ENCODE measurements at regions not wholly inside any gene's neighbourhood (a gene's known extent, or its start where the extent isn't known, plus 50 kb on each side); places are given as distances from the start of the nearest gene placed in this dataset.

DNA sequence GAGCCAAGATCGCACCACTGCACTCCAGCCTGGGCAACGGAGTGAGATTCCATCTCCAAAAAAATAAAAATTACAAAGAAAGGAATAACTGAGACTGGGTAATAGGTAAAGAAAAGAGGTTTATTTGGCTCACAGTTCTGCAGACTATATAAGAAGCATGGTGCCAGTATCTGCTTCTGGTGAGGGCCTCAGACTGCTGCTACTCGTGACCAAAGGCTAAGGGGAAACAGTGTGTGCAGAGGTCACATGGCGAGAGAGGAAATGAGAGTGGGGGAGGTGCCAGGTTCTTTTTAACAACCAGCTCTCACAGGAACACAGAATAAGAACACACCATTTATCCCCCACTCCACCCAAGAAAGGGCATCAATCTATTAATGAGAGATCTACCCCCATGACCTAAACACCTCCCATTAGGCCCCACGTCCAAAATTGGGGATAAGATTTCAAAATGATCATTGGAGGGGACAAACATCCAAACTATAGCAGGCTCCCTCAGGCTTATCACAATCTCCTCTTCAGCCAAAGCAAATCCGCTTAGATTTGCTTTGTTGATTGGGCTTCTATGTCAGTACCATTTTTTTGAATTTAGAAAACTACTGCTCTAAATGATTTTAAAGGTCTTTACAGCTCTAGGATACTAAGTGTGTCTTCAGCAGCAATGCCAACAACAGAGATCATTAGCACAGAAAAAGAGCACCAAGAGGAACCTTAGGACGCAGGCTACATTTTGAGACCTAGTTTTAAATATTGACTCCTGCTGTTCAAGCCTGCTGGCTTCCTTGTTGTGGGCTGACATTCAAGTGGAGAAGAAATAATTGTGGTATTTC, 84.2 kb upstream of the TBL1XR1 start (continued):
- TF ChIP-seq, protein P1, sequence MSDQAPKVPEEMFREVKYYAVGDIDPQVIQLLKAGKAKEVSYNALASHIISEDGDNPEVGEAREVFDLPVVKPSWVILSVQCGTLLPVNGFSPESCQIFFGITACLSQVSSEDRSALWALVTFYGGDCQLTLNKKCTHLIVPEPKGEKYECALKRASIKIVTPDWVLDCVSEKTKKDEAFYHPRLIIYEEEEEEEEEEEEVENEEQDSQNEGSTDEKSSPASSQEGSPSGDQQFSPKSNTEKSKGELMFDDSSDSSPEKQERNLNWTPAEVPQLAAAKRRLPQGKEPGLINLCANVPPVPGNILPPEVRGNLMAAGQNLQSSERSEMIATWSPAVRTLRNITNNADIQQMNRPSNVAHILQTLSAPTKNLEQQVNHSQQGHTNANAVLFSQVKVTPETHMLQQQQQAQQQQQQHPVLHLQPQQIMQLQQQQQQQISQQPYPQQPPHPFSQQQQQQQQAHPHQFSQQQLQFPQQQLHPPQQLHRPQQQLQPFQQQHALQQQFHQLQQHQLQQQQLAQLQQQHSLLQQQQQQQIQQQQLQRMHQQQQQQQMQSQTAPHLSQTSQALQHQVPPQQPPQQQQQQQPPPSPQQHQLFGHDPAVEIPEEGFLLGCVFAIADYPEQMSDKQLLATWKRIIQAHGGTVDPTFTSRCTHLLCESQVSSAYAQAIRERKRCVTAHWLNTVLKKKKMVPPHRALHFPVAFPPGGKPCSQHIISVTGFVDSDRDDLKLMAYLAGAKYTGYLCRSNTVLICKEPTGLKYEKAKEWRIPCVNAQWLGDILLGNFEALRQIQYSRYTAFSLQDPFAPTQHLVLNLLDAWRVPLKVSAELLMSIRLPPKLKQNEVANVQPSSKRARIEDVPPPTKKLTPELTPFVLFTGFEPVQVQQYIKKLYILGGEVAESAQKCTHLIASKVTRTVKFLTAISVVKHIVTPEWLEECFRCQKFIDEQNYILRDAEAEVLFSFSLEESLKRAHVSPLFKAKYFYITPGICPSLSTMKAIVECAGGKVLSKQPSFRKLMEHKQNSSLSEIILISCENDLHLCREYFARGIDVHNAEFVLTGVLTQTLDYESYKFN (CRISPR knock-in tag; conservative IDR thresholded peaks at IDR 0.05): peak; percentile 44
- TF ChIP-seq, protein P2, sequence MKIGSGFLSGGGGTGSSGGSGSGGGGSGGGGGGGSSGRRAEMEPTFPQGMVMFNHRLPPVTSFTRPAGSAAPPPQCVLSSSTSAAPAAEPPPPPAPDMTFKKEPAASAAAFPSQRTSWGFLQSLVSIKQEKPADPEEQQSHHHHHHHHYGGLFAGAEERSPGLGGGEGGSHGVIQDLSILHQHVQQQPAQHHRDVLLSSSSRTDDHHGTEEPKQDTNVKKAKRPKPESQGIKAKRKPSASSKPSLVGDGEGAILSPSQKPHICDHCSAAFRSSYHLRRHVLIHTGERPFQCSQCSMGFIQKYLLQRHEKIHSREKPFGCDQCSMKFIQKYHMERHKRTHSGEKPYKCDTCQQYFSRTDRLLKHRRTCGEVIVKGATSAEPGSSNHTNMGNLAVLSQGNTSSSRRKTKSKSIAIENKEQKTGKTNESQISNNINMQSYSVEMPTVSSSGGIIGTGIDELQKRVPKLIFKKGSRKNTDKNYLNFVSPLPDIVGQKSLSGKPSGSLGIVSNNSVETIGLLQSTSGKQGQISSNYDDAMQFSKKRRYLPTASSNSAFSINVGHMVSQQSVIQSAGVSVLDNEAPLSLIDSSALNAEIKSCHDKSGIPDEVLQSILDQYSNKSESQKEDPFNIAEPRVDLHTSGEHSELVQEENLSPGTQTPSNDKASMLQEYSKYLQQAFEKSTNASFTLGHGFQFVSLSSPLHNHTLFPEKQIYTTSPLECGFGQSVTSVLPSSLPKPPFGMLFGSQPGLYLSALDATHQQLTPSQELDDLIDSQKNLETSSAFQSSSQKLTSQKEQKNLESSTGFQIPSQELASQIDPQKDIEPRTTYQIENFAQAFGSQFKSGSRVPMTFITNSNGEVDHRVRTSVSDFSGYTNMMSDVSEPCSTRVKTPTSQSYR (CRISPR knock-in tag; IDR thresholded peaks at IDR 0.05; ENCODE audit: borderline replicate concordance): peak; percentile 93
- peak; percentile 37; the same call in 1 of the 2 replicates for TF ChIP-seq ELF3 (CRISPR knock-in tag; IDR thresholded peaks at IDR 0.05)
- no peak for TF ChIP-seq RAD51 (IDR thresholded peaks at IDR 0.05; ENCODE audit: borderline replicate concordance)
- no peak for TF ChIP-seq JDP2 (CRISPR knock-in tag; IDR thresholded peaks at IDR 0.05; ENCODE audit: borderline replicate concordance)
- TF ChIP-seq PAF1 (CRISPR knock-in tag; IDR thresholded peaks at IDR 0.05): no peak
- TF ChIP-seq RXRB (CRISPR knock-in tag; IDR thresholded peaks at IDR 0.05; ENCODE audit: borderline replicate concordance): peak; percentile 66; the same call in 1 of the 2 replicates
- TF ChIP-seq ZSCAN25 (CRISPR knock-in tag; IDR thresholded peaks at IDR 0.05): no peak
- TF ChIP-seq, protein P3, sequence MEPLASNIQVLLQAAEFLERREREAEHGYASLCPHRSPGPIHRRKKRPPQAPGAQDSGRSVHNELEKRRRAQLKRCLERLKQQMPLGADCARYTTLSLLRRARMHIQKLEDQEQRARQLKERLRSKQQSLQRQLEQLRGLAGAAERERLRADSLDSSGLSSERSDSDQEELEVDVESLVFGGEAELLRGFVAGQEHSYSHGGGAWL (CRISPR knock-in tag; IDR thresholded peaks at IDR 0.05): no peak
- TF ChIP-seq, protein P4, sequence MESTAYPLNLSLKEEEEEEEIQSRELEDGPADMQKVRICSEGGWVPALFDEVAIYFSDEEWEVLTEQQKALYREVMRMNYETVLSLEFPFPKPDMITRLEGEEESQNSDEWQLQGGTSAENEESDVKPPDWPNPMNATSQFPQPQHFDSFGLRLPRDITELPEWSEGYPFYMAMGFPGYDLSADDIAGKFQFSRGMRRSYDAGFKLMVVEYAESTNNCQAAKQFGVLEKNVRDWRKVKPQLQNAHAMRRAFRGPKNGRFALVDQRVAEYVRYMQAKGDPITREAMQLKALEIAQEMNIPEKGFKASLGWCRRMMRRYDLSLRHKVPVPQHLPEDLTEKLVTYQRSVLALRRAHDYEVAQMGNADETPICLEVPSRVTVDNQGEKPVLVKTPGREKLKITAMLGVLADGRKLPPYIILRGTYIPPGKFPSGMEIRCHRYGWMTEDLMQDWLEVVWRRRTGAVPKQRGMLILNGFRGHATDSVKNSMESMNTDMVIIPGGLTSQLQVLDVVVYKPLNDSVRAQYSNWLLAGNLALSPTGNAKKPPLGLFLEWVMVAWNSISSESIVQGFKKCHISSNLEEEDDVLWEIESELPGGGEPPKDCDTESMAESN (CRISPR knock-in tag; conservative IDR thresholded peaks at IDR 0.05): peak; percentile 52; the same call in 1 of the 2 replicates
- TF ChIP-seq PTBP1 (IDR thresholded peaks at IDR 0.05; ENCODE audit: low read depth, low read length, poor library complexity, severe bottlenecking): no peak
- no peak for TF ChIP-seq TGIF2 (CRISPR knock-in tag; IDR thresholded peaks at IDR 0.05)
- TF ChIP-seq FOXA1 (IDR thresholded peaks at IDR 0.05): no peak
- TF ChIP-seq FOXA1 (CRISPR knock-in tag; IDR thresholded peaks at IDR 0.05): no peak
- TF ChIP-seq NR2F6 (IDR thresholded peaks at IDR 0.05): peak; percentile 29; the same call in 1 of the 2 replicates
- no peak; the same call in 1 of the 2 replicates for TF ChIP-seq NR2F6 (CRISPR knock-in tag; IDR thresholded peaks at IDR 0.05)
- TF ChIP-seq TSC22D2 (CRISPR knock-in tag; IDR thresholded peaks at IDR 0.05; ENCODE audit: borderline replicate concordance): no peak
- TF ChIP-seq HIVEP1 (CRISPR knock-in tag; IDR thresholded peaks at IDR 0.05): no peak
- TF ChIP-seq, protein P5, sequence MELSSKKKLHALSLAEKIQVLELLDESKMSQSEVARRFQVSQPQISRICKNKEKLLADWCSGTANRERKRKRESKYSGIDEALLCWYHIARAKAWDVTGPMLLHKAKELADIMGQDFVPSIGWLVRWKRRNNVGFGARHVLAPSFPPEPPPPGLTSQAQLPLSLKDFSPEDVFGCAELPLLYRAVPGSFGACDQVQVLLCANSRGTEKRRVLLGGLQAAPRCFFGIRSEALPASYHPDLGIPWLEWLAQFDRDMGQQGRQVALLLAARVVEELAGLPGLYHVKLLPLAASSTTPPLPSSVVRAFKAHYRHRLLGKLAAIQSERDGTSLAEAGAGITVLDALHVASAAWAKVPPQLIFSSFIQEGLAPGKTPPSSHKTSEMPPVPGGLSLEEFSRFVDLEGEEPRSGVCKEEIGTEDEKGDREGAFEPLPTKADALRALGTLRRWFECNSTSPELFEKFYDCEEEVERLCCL (CRISPR knock-in tag; IDR thresholded peaks at IDR 0.05; ENCODE audit: borderline replicate concordance): no peak
- no peak for TF ChIP-seq PHF8 (CRISPR knock-in tag; IDR thresholded peaks at IDR 0.05)
